IMR-90 (cell line): ENCODE measurements at regions not wholly inside any gene's neighbourhood (a gene's known extent, or its start where the extent isn't known, plus 50 kb on each side); places are given as distances from the start of the nearest gene placed in this dataset.

Source experiments
- ATAC-seq: fragments of 200-7000 bp; cut with Tn5 transposase; 2 replicates; pipeline ENCODE4 v1.9.1; 2020; ENCODE audit warnings: low read depth, mild to moderate bottlenecking, moderate library complexity
- BruUV-seq: library from RNA; stranded (reverse); fragments of 400-500 nt; replicated peaks from 2 replicates; lab custom pipeline; 2021; lab: Mats Ljungman, UMichigan
- CTCF ChIA-PET: fragments of 300-600 bp; formaldehyde crosslinking; extraction: SDS; loops from one replicate; lab custom pipeline; 2021; ENCODE audit warnings: antibody characterized with exemption; lab: Yijun Ruan, JAX
- POLR2A ChIA-PET: fragments of 300-600 bp; sonication (Branson Sonifier 250); formaldehyde crosslinking; loops from one replicate; lab custom pipeline; 2022; ENCODE audit warnings: antibody characterized with exemption; ENCODE audit not compliant: unreplicated experiment; lab: Charles Lee
- DNase-seq: peaks from one replicate; pipeline ENCODE4 v3.0.0; 2013
- H2AFZ ChIP-seq: replicated peaks from 2 replicates; pipeline ENCODE3; 2013; ENCODE audit warnings: low read length, mild to moderate bottlenecking; ENCODE audit not compliant: poor library complexity
- H2AK5ac ChIP-seq: 2 replicates; pipeline ENCODE4 v1.6.1; 2013; ENCODE audit warnings: low read depth, low read length, inconsistent platforms
- H2AK9ac ChIP-seq: replicated peaks from 2 replicates; pipeline ENCODE3; 2013; ENCODE audit warnings: mild to moderate bottlenecking, low read depth, low read length, moderate library complexity; ENCODE audit not compliant: poor library complexity
- H2BK120ac ChIP-seq: 2 replicates; pipeline ENCODE4 v1.6.1; 2013; ENCODE audit warnings: low read depth, low read length, inconsistent platforms
- H2BK15ac ChIP-seq: 3 replicates; pipeline ENCODE4 v1.6.1; 2013; ENCODE audit warnings: low read depth, low read length, inconsistent platforms
- H2BK20ac ChIP-seq: 2 replicates; pipeline ENCODE4 v1.6.1; 2013; ENCODE audit warnings: low read depth, mild to moderate bottlenecking, inconsistent platforms, low read length, moderate library complexity
- H2BK5ac ChIP-seq: 2 replicates; pipeline ENCODE4 v1.6.1; 2013; ENCODE audit warnings: mild to moderate bottlenecking, low read depth, low read length, inconsistent platforms; ENCODE audit not compliant: poor library complexity, severe bottlenecking
- H3K14ac ChIP-seq: replicated peaks from 2 replicates; pipeline ENCODE4 v1.6.1; 2013; ENCODE audit warnings: low read depth, low read length, inconsistent platforms
- H3K18ac ChIP-seq: 2 replicates; pipeline ENCODE4 v1.6.1; 2013; ENCODE audit warnings: low read depth, low read length, control low read depth
- H3K23ac ChIP-seq: 2 replicates; pipeline ENCODE4 v1.6.1; 2013; ENCODE audit warnings: low read depth, low read length, inconsistent platforms
- H3K27ac ChIP-seq: 2 replicates; pipeline ENCODE4 v1.5.1; 2013; ENCODE audit warnings: mild to moderate bottlenecking, control low read depth, low read length; ENCODE audit not compliant: insufficient read depth
- H3K27me3 ChIP-seq: 2 replicates; pipeline ENCODE4 v1.6.1; 2013; ENCODE audit warnings: low read length; ENCODE audit not compliant: control insufficient read depth, insufficient read depth
- H3K36me3 ChIP-seq: 2 replicates; pipeline ENCODE4 v1.6.1; 2013; ENCODE audit warnings: low read length, mixed read lengths; ENCODE audit not compliant: control insufficient read depth, insufficient read depth
- H3K4ac ChIP-seq: 2 replicates; pipeline ENCODE4 v1.6.1; 2013; ENCODE audit warnings: low read depth, low read length, inconsistent platforms
- H3K4me1 ChIP-seq: 2 replicates; pipeline ENCODE4 v1.6.1; 2013; ENCODE audit warnings: low read length, mixed read lengths; ENCODE audit not compliant: control insufficient read depth, insufficient read depth
- H3K4me2 ChIP-seq: 2 replicates; pipeline ENCODE4 v1.6.1; 2013; ENCODE audit warnings: low read depth, mild to moderate bottlenecking, control low read depth, low read length, moderate library complexity
- H3K4me3 ChIP-seq: 2 replicates; pipeline ENCODE4 v1.5.1; 2013; ENCODE audit warnings: low read depth, mild to moderate bottlenecking, control low read depth, low read length, moderate library complexity; ENCODE audit not compliant: insufficient read depth
- H3K56ac ChIP-seq: 2 replicates; pipeline ENCODE4 v1.6.1; 2013; ENCODE audit warnings: low read length, inconsistent platforms; ENCODE audit not compliant: insufficient read depth; ENCODE audit errors: extremely low read depth
- H3K79me1 ChIP-seq, 2 experiments: 2 replicates each; pipeline ENCODE4 v1.6.1; 2013; ENCODE audit warnings: low read length in 2 of 2, inconsistent platforms in 1 of 2, low read depth in 1 of 2
- H3K9ac ChIP-seq: 2 replicates; pipeline ENCODE4 v1.6.1; 2013; ENCODE audit warnings: low read depth, low read length, control low read depth
- H3K9me1 ChIP-seq: 2 replicates; pipeline ENCODE4 v1.6.1; 2013; ENCODE audit warnings: low read length, inconsistent platforms; ENCODE audit not compliant: insufficient read depth
- H3K9me3 ChIP-seq: 2 replicates; pipeline ENCODE4 v1.6.1; 2013; ENCODE audit warnings: low read length; ENCODE audit not compliant: control insufficient read depth, insufficient read depth
- H4K20me1 ChIP-seq: 2 replicates; pipeline ENCODE4 v1.6.1; 2013; ENCODE audit warnings: low read length, inconsistent platforms; ENCODE audit not compliant: insufficient read depth
- H4K5ac ChIP-seq: 2 replicates; pipeline ENCODE4 v1.6.1; 2013; ENCODE audit warnings: mild to moderate bottlenecking, low read depth, low read length, control low read depth
- H4K8ac ChIP-seq, 2 experiments: 2 replicates each; pipeline ENCODE4 v1.6.1; 2013; ENCODE audit warnings: low read depth in 2 of 2, low read length in 2 of 2, control low read depth in 1 of 2, inconsistent platforms in 1 of 2
- H4K91ac ChIP-seq: 2 replicates; pipeline ENCODE4 v1.6.1; 2013; ENCODE audit warnings: low read depth, low read length, inconsistent platforms; ENCODE audit not compliant: insufficient read depth
- CEBPB ChIP-seq: IDR thresholded peaks from 2 replicates; pipeline ENCODE4 v1.6.1; 2012; ENCODE audit warnings: low read depth, low read length, improper control_type of control experiment
- CHD1 ChIP-seq: IDR thresholded peaks from 2 replicates; pipeline ENCODE4 v1.6.1; 2012; ENCODE audit warnings: low read depth, low read length, improper control_type of control experiment
- FOS ChIP-seq: fragments of 150-350 bp; IDR thresholded peaks from 2 replicates; pipeline ENCODE4 v1.6.1; 2016; ENCODE audit warnings: low read depth, low read length
- MAFK ChIP-seq: IDR thresholded peaks from 2 replicates; pipeline ENCODE4 v1.6.1; 2012; ENCODE audit warnings: low read depth, low read length, improper control_type of control experiment
- MAZ ChIP-seq: IDR thresholded peaks from 2 replicates; pipeline ENCODE4 v1.6.1; 2012; ENCODE audit warnings: low read depth, mild to moderate bottlenecking, low read length, improper control_type of control experiment, moderate library complexity, borderline replicate concordance
- MXI1 ChIP-seq: IDR thresholded peaks from 2 replicates; pipeline ENCODE4 v1.6.1; 2012; ENCODE audit warnings: low read depth, mild to moderate bottlenecking, low read length, moderate library complexity, borderline replicate concordance
- POLR2A ChIP-seq: IDR thresholded peaks from 2 replicates; pipeline ENCODE4 v1.6.1; 2012; ENCODE audit warnings: mild to moderate bottlenecking, low read depth, low read length
- RCOR1 ChIP-seq: IDR thresholded peaks from 2 replicates; pipeline ENCODE4 v1.6.1; 2012; ENCODE audit warnings: mild to moderate bottlenecking, low read length, improper control_type of control experiment; ENCODE audit not compliant: insufficient replicate concordance
- RFX5 ChIP-seq: IDR thresholded peaks from 2 replicates; pipeline ENCODE4 v1.8.0; 2012; ENCODE audit warnings: low read depth, mild to moderate bottlenecking, low read length, moderate library complexity
- SMC3 ChIP-seq: fragments of 150-350 bp; IDR thresholded peaks from 2 replicates; pipeline ENCODE4 v1.6.1; 2016; ENCODE audit warnings: low read depth, mild to moderate bottlenecking, antibody characterized with exemption, low read length, moderate library complexity
- WGBS, 2 experiments: methylation state at CpG; one replicate each; pipeline versions ENCODE4 v1.1.5 to v1.1.7; 2013; ENCODE audit warnings: missing lambda C conversion rate in 2 of 2; ENCODE audit not compliant: insufficient read length in 1 of 2; ENCODE audit errors: extremely low coverage in 2 of 2; 5-methylcytosine and 5-hydroxymethylcytosine counted together
- dilution Hi-C: fragments of 300-500 bp; cut with HindIII; formaldehyde crosslinking; loops from one replicate; pipeline ENCODE4 v1.14.3; 2018; ENCODE audit warnings: low sequenced_read_pairs; ENCODE audit not compliant: unreplicated experiment
- in situ Hi-C: fragments of 300-500 bp; cut with MboI; formaldehyde crosslinking; loops from 3 replicates; pipeline ENCODE4 v1.14.3; 2019; ENCODE audit warnings: low sequenced_read_pairs, inconsistent platforms, mixed read lengths
- intact Hi-C: fragments of 100-400 bp; cut with micrococcal nuclease; formaldehyde crosslinking; loops from 2 replicates; pipeline ENCODE4 v1.10.0; 2022
- TF ChIP-seq, protein P1 (sequence below): fragments of 150-350 bp; IDR thresholded peaks from 2 replicates; pipeline ENCODE4 v1.6.1; 2016; ENCODE audit warnings: low read depth, mild to moderate bottlenecking, low read length, moderate library complexity, borderline replicate concordance

DNA sequence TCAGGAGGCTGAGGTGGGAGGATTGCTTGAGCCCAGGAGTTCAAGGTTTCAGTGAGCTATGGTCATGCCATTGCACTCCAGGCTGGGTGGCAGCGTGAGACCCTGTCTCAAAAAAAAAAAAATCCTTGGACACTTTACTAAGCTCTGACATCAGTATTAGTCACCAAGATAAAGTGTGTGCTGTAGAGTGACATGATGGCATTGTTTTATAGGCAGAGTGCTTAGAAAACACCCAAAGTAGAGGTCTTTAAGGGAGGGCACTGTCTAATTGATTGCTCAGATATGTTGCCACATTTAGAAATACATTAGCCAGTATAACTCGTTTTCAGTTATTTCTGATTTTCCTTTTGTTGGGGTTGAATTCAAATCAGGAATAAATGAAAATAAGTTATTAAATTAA is 235.9 kb downstream of the REEP3 start:
- Histone ChIP-seq H3K27ac (no peak overlapping the region), H2AK9ac (no peak overlapping the region), H3K36me3 (no peaks in the 10 kb centered on the region), H3K56ac (no peak overlapping the region), H2BK15ac (no peak overlapping the region), H3K14ac (no peak overlapping the region), H3K18ac (no peak overlapping the region), H3K23ac (no peak overlapping the region), H3K4me1 (peaks cover 2% of the 10 kb centered on the region), H4K91ac (no peak overlapping the region), H3K4me3 (no peak overlapping the region), H4K8ac (no peak overlapping the region), H3K9ac (no peak overlapping the region), H2BK5ac (no peak overlapping the region), H2BK20ac (no peak overlapping the region), H4K5ac (no peak overlapping the region), H3K4ac (no peak overlapping the region), H2AK5ac (no peak overlapping the region), H2BK120ac (no peak overlapping the region), H3K9me1 (no peaks in the 10 kb centered on the region), H2AFZ (no peak overlapping the region), H3K79me1 (no peaks in the 10 kb centered on the region), H4K20me1 (no peaks in the 10 kb centered on the region), H3K4me2 (no peak overlapping the region), H3K9me3 (no peaks in the 10 kb centered on the region), H3K27me3 (peaks cover 16% of the 10 kb centered on the region)
- ChIA-PET CTCF (no interaction called here), POLR2A (no interaction called here)
- WGBS, 2 experiments: no CpG with 5 or more reads among the region's 2 CpGs
- in situ Hi-C loops (no loop called here), dilution Hi-C loops (no loop called here), intact Hi-C loops (no loop called here)
- BruUV-seq: no TSS peak
- ATAC-seq: no peak
- no peak for TF ChIP-seq RFX5
- TF ChIP-seq MAZ: no peak
- no peak for TF ChIP-seq CEBPB
- TF ChIP-seq, protein P1, sequence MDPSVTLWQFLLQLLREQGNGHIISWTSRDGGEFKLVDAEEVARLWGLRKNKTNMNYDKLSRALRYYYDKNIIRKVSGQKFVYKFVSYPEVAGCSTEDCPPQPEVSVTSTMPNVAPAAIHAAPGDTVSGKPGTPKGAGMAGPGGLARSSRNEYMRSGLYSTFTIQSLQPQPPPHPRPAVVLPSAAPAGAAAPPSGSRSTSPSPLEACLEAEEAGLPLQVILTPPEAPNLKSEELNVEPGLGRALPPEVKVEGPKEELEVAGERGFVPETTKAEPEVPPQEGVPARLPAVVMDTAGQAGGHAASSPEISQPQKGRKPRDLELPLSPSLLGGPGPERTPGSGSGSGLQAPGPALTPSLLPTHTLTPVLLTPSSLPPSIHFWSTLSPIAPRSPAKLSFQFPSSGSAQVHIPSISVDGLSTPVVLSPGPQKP: no peak
- no peak for TF ChIP-seq FOS
- TF ChIP-seq MAFK: no peak
- TF ChIP-seq POLR2A: no peak
- no peak for TF ChIP-seq MXI1
- no peak for TF ChIP-seq CHD1
- TF ChIP-seq SMC3: no peak
- TF ChIP-seq RCOR1: no peak
- DNase-seq: no peak
